ENCODE measurements at regions not wholly inside any gene's neighbourhood (a gene's known extent, or its start where the extent isn't known, plus 50 kb on each side); places are given as distances from the start of the nearest gene placed in this dataset.

DNA sequence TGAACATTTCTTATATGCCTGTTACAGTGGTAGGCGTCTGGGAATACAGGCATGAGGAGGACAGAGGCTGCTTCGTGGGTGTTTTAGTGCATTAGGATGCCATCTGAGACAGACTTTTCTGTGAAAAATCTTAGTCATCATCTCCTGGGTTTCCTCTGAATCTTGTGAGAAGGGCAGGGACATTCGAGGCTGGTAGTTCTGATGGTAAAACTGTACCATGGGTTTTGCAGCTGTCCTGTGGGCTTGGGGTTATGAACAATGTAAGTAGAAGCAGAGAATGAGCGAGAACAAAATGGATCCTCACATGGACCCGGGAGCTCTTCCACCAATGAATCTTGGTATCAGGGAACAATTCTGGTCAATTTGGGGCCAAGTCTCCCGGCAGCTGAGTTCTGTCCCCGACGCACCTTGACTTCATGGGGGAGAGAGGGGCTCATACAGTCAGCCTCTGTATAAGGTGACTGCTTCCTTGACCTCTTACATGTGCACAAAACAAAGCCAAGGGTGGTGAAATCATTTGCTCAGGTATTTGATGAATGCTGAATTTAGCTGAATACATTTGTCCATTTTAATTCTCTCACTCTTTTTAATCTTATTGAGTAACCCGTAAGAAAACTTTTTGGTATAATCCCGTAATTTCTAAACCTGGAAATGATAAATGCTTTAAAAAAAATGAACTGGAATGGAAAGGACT lies 63.6 kb upstream of the ERRFI1 start:
- no peaks in the 10 kb centered on the region for H3K36me3 ChIP-seq
- 56 to 69% methylated on average over 5 to 6 of the region's 10 CpGs for WGBS, 2 donors (ENCODE audit: low coverage in 1 of 2)

DNA sequence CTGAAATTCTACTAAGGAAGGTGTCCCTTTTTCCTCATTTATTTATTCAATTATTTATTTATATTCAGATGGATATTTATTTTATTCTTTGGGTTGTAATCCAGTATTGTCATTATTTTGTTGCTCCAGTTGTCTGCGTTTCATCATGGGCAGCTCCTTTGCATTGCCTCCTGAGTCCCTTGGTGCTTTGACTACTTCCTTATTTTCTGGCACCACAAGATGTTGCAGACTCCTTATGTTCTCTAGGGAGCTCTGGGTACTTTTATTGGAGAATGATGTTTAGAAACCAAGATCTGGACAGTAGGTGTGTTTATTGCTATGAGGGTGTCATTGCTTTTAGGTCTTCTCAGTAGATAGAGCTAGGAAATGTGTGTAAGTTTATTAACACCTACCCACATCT lies 59.9 kb upstream of the ERRFI1 start:
- 89 to 100% methylated on average over 1 of the region's 1 CpG for WGBS, 2 donors (ENCODE audit: low coverage in 1 of 2)
- no peaks in the 10 kb centered on the region for H3K9me3 ChIP-seq
- TF ChIP-seq EP300 (IDR thresholded peaks at IDR 0.05) (no peak), POLR2AphosphoS5 (IDR thresholded peaks at IDR 0.05) (no peak), POLR2A (IDR thresholded peaks at IDR 0.05) (no peak)
- TF ChIP-seq, protein P1, sequence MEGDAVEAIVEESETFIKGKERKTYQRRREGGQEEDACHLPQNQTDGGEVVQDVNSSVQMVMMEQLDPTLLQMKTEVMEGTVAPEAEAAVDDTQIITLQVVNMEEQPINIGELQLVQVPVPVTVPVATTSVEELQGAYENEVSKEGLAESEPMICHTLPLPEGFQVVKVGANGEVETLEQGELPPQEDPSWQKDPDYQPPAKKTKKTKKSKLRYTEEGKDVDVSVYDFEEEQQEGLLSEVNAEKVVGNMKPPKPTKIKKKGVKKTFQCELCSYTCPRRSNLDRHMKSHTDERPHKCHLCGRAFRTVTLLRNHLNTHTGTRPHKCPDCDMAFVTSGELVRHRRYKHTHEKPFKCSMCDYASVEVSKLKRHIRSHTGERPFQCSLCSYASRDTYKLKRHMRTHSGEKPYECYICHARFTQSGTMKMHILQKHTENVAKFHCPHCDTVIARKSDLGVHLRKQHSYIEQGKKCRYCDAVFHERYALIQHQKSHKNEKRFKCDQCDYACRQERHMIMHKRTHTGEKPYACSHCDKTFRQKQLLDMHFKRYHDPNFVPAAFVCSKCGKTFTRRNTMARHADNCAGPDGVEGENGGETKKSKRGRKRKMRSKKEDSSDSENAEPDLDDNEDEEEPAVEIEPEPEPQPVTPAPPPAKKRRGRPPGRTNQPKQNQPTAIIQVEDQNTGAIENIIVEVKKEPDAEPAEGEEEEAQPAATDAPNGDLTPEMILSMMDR (IDR thresholded peaks at IDR 0.05): no peak
- H3K27ac ChIP-seq: no peak overlapping the region
- no peak for ATAC-seq
- H3K4me1 ChIP-seq: peaks cover 12 to 33% (median 14%) of the 10 kb centered on the region in 3 donors
- H3K27me3 ChIP-seq: no peaks in the 10 kb centered on the region
- H3K36me3 ChIP-seq: no peaks in the 10 kb centered on the region
- no peak overlapping the region for H3K4me3 ChIP-seq

More for the DNA sequence above, 63.6 kb upstream of the ERRFI1 start:
- no peaks in the 10 kb centered on the region for H3K27me3 ChIP-seq
- peaks cover 6 to 23% (median 6%) of the 10 kb centered on the region in 3 donors for H3K4me1 ChIP-seq
- ATAC-seq: peak; percentile 24
- TF ChIP-seq EP300 (IDR thresholded peaks at IDR 0.05) (no peak), POLR2AphosphoS5 (IDR thresholded peaks at IDR 0.05) (no peak), POLR2A (IDR thresholded peaks at IDR 0.05) (no peak)
- TF ChIP-seq, protein P1 (IDR thresholded peaks at IDR 0.05): no peak
- no peaks in the 10 kb centered on the region for H3K9me3 ChIP-seq
- no peak overlapping the region for H3K4me3 ChIP-seq
- peak overlapping the region; percentile 25 to 88 (median 76) for H3K27ac ChIP-seq

DNA sequence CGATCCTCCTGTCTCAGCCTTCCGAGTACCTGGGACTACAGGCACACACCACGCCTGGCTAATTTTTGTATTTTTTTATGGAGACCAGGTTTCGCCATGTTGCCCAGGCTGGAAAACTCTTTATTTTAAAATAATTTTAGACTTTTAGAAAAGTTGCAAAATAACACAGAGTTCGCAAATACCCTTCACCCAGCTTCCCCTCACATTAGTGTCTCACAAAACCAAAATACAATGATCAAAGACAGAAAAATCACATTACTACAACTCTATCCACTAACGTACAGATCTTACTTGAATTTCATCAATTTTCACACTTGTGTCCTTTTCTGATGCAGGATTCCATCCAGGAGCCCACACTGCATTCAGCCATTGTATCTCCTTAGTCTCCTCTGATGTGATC lies 58.8 kb upstream of the ERRFI1 start:
- no peaks in the 10 kb centered on the region for H3K36me3 ChIP-seq
- TF ChIP-seq, protein P1 (IDR thresholded peaks at IDR 0.05): no peak
- TF ChIP-seq EP300 (IDR thresholded peaks at IDR 0.05): no peak
- no peak for TF ChIP-seq POLR2AphosphoS5 (IDR thresholded peaks at IDR 0.05)
- no peak for TF ChIP-seq POLR2A (IDR thresholded peaks at IDR 0.05)
- H3K27me3 ChIP-seq: no peaks in the 10 kb centered on the region
- H3K4me3 ChIP-seq: no peak overlapping the region
- H3K27ac ChIP-seq: no peak overlapping the region
- ATAC-seq: no peak
- WGBS, 2 donors (ENCODE audit: low coverage in 1 of 2): 91 to 93% methylated on average over 5 to 6 of the region's 6 CpGs
- H3K9me3 ChIP-seq: no peaks in the 10 kb centered on the region
- H3K4me1 ChIP-seq: peaks cover 6 to 22% (median 8%) of the 10 kb centered on the region in 3 donors

DNA sequence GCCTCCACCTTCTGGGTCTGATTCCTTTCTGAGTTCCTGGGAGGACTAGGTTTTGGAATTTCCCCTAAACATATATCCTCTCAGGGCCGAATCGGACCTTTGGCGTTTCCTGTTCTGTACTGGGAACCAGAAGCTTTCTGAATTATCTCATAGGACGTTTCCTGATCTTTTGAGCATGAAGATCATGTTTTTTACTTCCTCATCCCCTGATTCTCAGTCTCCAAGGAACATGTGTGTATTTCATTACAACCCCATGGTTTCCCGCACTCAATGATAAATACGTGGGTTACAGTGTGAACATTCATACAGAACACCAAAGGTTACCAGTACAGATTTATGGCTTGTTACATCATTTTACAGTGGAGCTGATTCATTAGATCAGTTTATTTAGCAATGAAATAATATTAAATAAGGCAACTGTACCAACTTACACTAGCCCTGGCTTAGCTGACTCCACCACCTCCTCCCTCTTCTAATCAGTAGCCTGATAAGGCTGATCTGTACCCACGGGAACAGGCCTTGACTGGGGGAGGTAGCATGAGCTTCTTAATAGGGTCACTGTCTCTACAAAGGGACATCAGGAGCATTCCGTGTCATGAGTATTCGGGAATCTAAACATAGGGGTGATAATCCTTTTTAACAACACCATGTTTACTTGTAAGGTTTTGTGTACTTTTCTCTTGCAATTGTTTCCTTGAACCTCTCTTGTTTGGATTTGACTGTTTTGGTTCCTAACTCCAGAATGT lies 57.8 kb upstream of the ERRFI1 start:
- peaks cover 8 to 24% (median 11%) of the 10 kb centered on the region in 3 donors for H3K4me1 ChIP-seq
- TF ChIP-seq EP300 (IDR thresholded peaks at IDR 0.05) (no peak), POLR2AphosphoS5 (IDR thresholded peaks at IDR 0.05) (peak; percentile 71)
- TF ChIP-seq, protein P1 (IDR thresholded peaks at IDR 0.05): no peak
- peak overlapping the region; percentile 44 to 91 (median 56) for H3K27ac ChIP-seq
- WGBS, 2 donors (ENCODE audit: low coverage in 1 of 2): 46 to 54% methylated on average over 9 of the region's 9 CpGs
- H3K27me3 ChIP-seq: no peaks in the 10 kb centered on the region
- H3K9me3 ChIP-seq: no peaks in the 10 kb centered on the region
- no peak overlapping the region for H3K4me3 ChIP-seq
- no peak for ATAC-seq
- no peaks in the 10 kb centered on the region for H3K36me3 ChIP-seq
